ENCODE measurements at regions not wholly inside any gene's neighbourhood (a gene's known extent, or its start where the extent isn't known, plus 50 kb on each side); places are given as distances from the start of the nearest gene placed in this dataset.

GRCh38 chr5:135208903-135209721, 175.1 kb upstream of the PITX1 start:
- TF ChIP-seq CTCF (IDR thresholded peaks at IDR 0.05; ENCODE audit: low read depth, low read length) (no peak), EZH2phosphoT487 (IDR thresholded peaks at IDR 0.05; ENCODE audit: low read depth) (no peak)

Data from OCI-LY3 (cell line).